ENCODE measurements at regions not wholly inside any gene's neighbourhood (a gene's known extent, or its start where the extent isn't known, plus 50 kb on each side); places are given as distances from the start of the nearest gene placed in this dataset.
"Not testable (repeated sequence)": the region's sequence is repeated elsewhere in the genome, so short reads cannot be mapped to it uniquely, and the experiment has no call there.

DNA sequence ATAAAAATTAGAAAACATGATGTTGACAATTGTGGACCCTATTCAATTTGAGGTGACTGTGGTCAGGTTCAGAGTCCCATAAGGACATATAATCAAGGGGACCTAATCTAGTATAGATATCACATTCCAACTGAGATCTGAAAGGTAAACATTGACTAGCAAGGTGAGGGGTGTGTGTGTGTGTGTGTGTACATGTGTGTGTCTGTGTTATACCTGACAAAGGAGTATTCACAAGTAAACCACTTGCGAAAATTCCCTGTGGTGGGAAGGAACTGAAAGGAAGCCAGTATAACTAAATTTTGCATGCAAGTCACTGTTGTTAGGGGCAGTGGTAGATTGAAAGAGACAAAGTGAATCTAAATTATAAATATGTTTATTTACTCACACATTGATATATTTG is 723.7 kb downstream of the COL12A1 start:
- H3K27ac ChIP-seq: no peak overlapping the region
- H3K27me3 ChIP-seq: no peaks in the 10 kb centered on the region
- 69 to 89% (median 84%) methylated on average over 1 of the region's 1 CpG for WGBS, 4 donors
- DNase-seq: no peak
- H3K4me1 ChIP-seq (replicated peaks in 1 of 2): no peaks in the 10 kb centered on the region
- H3K9me3 ChIP-seq (replicated peaks in 1 of 3): no peaks in the 10 kb centered on the region
- TF ChIP-seq, protein P1, sequence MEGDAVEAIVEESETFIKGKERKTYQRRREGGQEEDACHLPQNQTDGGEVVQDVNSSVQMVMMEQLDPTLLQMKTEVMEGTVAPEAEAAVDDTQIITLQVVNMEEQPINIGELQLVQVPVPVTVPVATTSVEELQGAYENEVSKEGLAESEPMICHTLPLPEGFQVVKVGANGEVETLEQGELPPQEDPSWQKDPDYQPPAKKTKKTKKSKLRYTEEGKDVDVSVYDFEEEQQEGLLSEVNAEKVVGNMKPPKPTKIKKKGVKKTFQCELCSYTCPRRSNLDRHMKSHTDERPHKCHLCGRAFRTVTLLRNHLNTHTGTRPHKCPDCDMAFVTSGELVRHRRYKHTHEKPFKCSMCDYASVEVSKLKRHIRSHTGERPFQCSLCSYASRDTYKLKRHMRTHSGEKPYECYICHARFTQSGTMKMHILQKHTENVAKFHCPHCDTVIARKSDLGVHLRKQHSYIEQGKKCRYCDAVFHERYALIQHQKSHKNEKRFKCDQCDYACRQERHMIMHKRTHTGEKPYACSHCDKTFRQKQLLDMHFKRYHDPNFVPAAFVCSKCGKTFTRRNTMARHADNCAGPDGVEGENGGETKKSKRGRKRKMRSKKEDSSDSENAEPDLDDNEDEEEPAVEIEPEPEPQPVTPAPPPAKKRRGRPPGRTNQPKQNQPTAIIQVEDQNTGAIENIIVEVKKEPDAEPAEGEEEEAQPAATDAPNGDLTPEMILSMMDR (IDR thresholded peaks at IDR 0.05): no peak
- TF ChIP-seq POLR2A (IDR thresholded peaks at IDR 0.05): no peak
- intact Hi-C loops (cut with DNase I): no loop called here
- H3K4me3 ChIP-seq: no peak overlapping the region
- H3K36me3 ChIP-seq (replicated peaks in 1 of 2): no peaks in the 10 kb centered on the region

DNA sequence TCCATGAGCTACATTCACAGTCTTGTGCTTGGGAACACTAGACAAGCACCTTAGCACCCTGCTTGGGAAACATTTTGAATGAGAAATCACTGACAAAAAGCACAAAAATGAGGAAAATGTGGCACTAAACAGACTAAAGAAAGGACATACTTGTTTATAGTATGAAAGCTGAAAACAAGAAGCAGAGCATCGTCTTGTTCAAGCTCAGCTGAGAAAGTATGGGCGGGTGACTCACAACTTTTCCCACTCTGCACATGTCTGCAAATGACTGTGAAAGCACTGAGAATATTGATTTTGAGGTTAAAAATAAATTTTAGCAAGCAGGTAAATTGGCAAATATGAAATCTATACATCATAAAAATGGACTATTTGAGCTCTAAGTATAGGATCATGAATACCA is 725.3 kb downstream of the COL12A1 start:
- Histone ChIP-seq H3K27ac (no peak overlapping the region), H3K9me3 (replicated peaks in 1 of 3) (no peaks in the 10 kb centered on the region), H3K27me3 (no peaks in the 10 kb centered on the region), H3K4me3 (no peak overlapping the region), H3K4me1 (replicated peaks in 1 of 2) (no peaks in the 10 kb centered on the region), H3K36me3 (replicated peaks in 1 of 2) (no peaks in the 10 kb centered on the region)
- intact Hi-C loops (cut with DNase I): no loop called here
- WGBS, 4 donors: 63 to 71% (median 67%) methylated on average over 2 of the region's 2 CpGs
- no peak for TF ChIP-seq POLR2A (IDR thresholded peaks at IDR 0.05)
- TF ChIP-seq, protein P1 (IDR thresholded peaks at IDR 0.05): no peak
- no peak for DNase-seq

DNA sequence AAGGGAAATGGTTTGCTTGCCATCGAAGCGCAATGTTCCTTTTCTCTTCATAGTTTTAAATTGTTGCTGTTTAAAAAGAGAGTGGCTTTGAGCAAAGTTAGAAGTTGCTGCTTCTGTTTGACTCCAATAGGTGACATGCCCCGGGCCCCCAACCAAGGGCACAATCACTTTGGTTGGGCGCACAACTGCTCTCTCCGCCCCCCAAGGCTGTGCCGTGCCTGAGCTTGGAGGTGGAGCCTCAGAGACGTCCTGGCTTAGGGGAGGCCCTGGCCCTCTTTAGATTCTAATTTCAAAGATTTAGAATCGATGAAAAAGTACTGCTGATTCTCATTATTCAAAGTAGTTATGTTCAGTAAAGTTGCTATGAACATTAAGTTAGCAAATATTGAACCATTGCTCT is 725.9 kb downstream of the COL12A1 start:
- intact Hi-C loops (cut with DNase I): no loop called here
- Histone ChIP-seq H3K4me3 (no peak overlapping the region), H3K36me3 (replicated peaks in 1 of 2) (no peaks in the 10 kb centered on the region), H3K9me3 (replicated peaks in 1 of 3) (no peaks in the 10 kb centered on the region), H3K27me3 (no peaks in the 10 kb centered on the region), H3K4me1 (replicated peaks in 1 of 2) (no peaks in the 10 kb centered on the region), H3K27ac (no peak overlapping the region)
- DNase-seq: no peak
- TF ChIP-seq POLR2A (IDR thresholded peaks at IDR 0.05): no peak
- TF ChIP-seq, protein P1 (IDR thresholded peaks at IDR 0.05): no peak
- 71 to 79% (median 74%) methylated on average over 8 of the region's 8 CpGs for WGBS, 4 donors

DNA sequence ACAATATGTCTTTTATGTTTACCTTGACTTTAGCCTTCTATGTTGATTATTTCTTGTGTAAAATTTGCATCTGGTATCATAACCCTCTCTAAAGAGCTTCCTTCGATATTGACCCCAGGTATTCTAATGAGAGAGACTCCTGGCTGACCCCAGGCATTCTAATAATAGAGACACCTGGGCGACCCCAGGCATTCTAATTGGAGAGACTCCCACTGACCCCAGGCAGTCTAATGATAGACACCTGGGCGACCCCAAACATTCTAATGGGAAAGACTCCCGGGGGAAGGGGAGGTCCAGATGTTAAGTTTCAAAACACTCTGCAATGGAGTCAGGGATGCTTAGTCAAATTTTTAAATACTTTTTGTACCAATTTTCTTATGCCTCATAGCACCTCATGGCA is 726.4 kb downstream of the COL12A1 start:
- TF ChIP-seq, protein P1 (IDR thresholded peaks at IDR 0.05): no peak
- TF ChIP-seq POLR2A (IDR thresholded peaks at IDR 0.05): no peak

DNA sequence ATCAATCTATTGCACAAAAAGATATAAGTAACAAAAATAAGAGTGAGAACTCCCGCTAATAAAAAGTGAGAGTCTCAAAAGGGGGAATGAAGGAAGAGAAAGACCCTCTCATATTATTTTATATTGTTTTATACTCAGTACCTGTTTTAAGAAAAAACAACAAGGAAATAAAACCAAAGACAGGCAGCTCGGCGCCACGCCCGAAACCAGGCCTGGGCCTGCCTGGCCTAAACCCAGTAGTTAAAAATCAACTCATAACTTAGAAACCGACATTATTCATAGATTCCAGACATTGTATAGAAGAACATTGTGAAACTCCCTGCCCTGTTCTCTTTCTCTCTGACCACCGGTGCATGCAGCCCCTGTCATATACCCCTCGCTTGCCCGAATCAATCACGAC is 731.8 kb downstream of the COL12A1 start:
- WGBS, 4 donors: 82 to 90% (median 86%) methylated on average over 10 of the region's 10 CpGs
- H3K36me3 ChIP-seq (replicated peaks in 1 of 2); H3K9me3 ChIP-seq (replicated peaks in 1 of 3); H3K27me3 ChIP-seq; H3K4me1 ChIP-seq (replicated peaks in 1 of 2); H3K27ac ChIP-seq; DNase-seq; H3K4me3 ChIP-seq; intact Hi-C loops (cut with DNase I): not testable (repeated sequence)

More for the DNA sequence above, 726.4 kb downstream of the COL12A1 start:
- 63 to 77% (median 69%) methylated on average over 4 of the region's 4 CpGs for WGBS, 4 donors
- Histone ChIP-seq H3K36me3 (replicated peaks in 1 of 2) (no peaks in the 10 kb centered on the region), H3K27ac (no peak overlapping the region), H3K27me3 (no peaks in the 10 kb centered on the region), H3K9me3 (replicated peaks in 1 of 3) (no peaks in the 10 kb centered on the region), H3K4me3 (no peak overlapping the region), H3K4me1 (replicated peaks in 1 of 2) (no peaks in the 10 kb centered on the region)
- intact Hi-C loops (cut with DNase I): no loop called here
- DNase-seq: no peak

DNA sequence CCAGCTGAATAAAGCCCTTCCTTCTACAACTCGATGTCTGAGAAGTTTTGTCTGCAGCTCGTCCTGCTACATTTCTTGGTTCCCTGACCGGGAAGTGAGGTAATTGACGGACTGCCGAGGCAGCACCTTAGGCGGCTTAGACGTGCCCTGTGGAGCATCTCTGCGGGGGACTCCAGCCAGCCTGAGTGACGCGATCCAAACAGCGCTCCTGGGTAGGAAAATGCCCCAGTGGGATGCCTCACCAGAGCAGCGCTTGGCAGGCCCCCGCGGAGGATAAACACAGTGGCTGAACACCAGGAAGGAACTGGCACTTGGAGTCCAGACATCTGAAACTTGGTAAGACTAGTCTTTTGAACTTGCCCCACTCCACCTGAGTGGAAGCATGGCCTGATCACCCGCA is 737.3 kb downstream of the COL12A1 start:
- H3K4me3 ChIP-seq; H3K27me3 ChIP-seq; H3K27ac ChIP-seq; intact Hi-C loops (cut with DNase I); DNase-seq; H3K9me3 ChIP-seq (replicated peaks in 1 of 3); H3K4me1 ChIP-seq (replicated peaks in 1 of 2); H3K36me3 ChIP-seq (replicated peaks in 1 of 2): not testable (repeated sequence)
- 71 to 90% (median 87%) methylated on average over 5 to 15 of the region's 15 CpGs for WGBS, 4 donors
